Right lobe of liver (tissue), 6 donors: ENCODE measurements at regions not wholly inside any gene's neighbourhood (a gene's known extent, or its start where the extent isn't known, plus 50 kb on each side); places are given as distances from the start of the nearest gene placed in this dataset.

Experiments used
- ATAC-seq, 4 donors: fragments of 200-7000 bp; cut with Tn5 transposase; one replicate each; pipeline ENCODE4 v1.9.1; 2020; ENCODE audit warnings: mild to moderate bottlenecking in 4 of 4, moderate library complexity in 4 of 4
- DNase-seq, 3 donors: peaks; one replicate each; pipeline ENCODE4 v3.0.0-alpha.2; 2020
- H3K27ac ChIP-seq, 3 donors: fragments of 200-600 bp; one replicate each; pipeline ENCODE4 v1.8.0; 2022
- H3K27me3 ChIP-seq, 2 donors: fragments of 200-600 bp; one replicate each; pipeline ENCODE4 v1.8.0; 2022
- H3K36me3 ChIP-seq, 4 donors: fragments of 200-600 bp; sonication (generic) in 1 of 4; one replicate each; pipeline versions ENCODE4 v1.5.1 to v1.8.0; 2017 to 2022; ENCODE audit warnings: control low read depth in 1 of 4
- H3K4me1 ChIP-seq, 4 donors: fragments of 200-600 bp; sonication (generic) in 1 of 4; one replicate each; pipeline versions ENCODE4 v1.5.1 to v1.8.0; 2017 to 2022; ENCODE audit warnings: control low read depth in 1 of 4
- H3K4me3 ChIP-seq, 3 donors: fragments of 200-600 bp; one replicate each; pipeline ENCODE4 v1.8.0; 2022
- H3K9me3 ChIP-seq, 4 donors: fragments of 200-600 bp; sonication (generic) in 1 of 4; one replicate each; pipeline versions ENCODE4 v1.5.1 to v1.8.0; 2017 to 2022; ENCODE audit warnings: control low read depth in 1 of 4
- POLR2A ChIP-seq: fragments of 450-650 bp; IDR thresholded peaks from one replicate; pipeline ENCODE4 v1.6.1; 2017; ENCODE audit warnings: antibody characterized with exemption, mild to moderate bottlenecking
- WGBS: methylation state at CpG from one replicate; pipeline ENCODE4 v1.1.6; 2018; ENCODE audit warnings: low coverage, low lambda C conversion rate; ENCODE audit not compliant: insufficient coverage; ENCODE audit errors: missing lambda C conversion rate; 5-methylcytosine and 5-hydroxymethylcytosine counted together
- intact Hi-C, 2 donors: fragments of 100-400 bp; cut with DNase I; formaldehyde crosslinking; loops; one replicate each; pipeline versions ENCODE4 v1.11.2 to v1.14.1; 2022
- TF ChIP-seq, protein P1 (sequence below), 4 donors: fragments of 200-600 bp in 3 of 4; fragments of 450-650 bp in 1 of 4; IDR thresholded peaks; one replicate each; pipeline versions ENCODE4 v1.5.1 to v1.8.0; 2016 to 2022; ENCODE audit warnings: antibody characterized with exemption in 4 of 4, mild to moderate bottlenecking in 2 of 4
- donor health status: DM: no; HTN: yes; CAD: no.
- donor health status: DM: no; HTN: no; CAD: no.
- donor health status: DM: no; HTN: no; CAD: no.
- donor health status: DM: no; HTN: yes; CAD: no.
- donor health status: DM: no; HTN: yes; CAD: no.

DNA sequence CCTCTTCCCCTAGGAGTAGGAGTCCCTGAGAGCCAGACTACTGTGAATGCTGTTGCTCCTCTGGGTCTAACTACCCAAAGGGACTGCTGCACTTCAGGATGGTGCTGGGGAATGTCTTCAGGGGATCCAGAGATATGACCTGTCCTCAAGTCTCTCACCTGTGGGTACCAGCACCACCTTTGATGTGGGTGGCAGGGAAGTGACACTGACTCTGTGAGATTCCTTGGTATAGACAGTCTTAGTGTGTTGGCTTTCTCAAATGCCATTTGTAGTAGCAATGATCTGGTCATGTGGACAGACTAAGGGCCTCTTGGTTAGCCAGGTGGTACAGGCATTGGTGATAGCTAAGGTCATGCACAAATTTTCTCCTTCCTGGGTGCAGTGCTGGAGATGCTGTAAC is 108.9 kb upstream of the ADAMTS3 start:
- no peak for ATAC-seq
- DNase-seq = no peak
- no peak for TF ChIP-seq POLR2A
- TF ChIP-seq, protein P1, sequence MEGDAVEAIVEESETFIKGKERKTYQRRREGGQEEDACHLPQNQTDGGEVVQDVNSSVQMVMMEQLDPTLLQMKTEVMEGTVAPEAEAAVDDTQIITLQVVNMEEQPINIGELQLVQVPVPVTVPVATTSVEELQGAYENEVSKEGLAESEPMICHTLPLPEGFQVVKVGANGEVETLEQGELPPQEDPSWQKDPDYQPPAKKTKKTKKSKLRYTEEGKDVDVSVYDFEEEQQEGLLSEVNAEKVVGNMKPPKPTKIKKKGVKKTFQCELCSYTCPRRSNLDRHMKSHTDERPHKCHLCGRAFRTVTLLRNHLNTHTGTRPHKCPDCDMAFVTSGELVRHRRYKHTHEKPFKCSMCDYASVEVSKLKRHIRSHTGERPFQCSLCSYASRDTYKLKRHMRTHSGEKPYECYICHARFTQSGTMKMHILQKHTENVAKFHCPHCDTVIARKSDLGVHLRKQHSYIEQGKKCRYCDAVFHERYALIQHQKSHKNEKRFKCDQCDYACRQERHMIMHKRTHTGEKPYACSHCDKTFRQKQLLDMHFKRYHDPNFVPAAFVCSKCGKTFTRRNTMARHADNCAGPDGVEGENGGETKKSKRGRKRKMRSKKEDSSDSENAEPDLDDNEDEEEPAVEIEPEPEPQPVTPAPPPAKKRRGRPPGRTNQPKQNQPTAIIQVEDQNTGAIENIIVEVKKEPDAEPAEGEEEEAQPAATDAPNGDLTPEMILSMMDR (IDR thresholded peaks at IDR 0.05) = no peak
- H3K4me1 ChIP-seq = no peaks in the 10 kb centered on the region
- H3K9me3 ChIP-seq = no peaks in the 10 kb centered on the region
- H3K36me3 ChIP-seq = no peaks in the 10 kb centered on the region
- no peak overlapping the region for H3K27ac ChIP-seq
- no peak overlapping the region for H3K4me3 ChIP-seq
- intact Hi-C loops = no loop called here
- H3K27me3 ChIP-seq = no peaks in the 10 kb centered on the region

DNA sequence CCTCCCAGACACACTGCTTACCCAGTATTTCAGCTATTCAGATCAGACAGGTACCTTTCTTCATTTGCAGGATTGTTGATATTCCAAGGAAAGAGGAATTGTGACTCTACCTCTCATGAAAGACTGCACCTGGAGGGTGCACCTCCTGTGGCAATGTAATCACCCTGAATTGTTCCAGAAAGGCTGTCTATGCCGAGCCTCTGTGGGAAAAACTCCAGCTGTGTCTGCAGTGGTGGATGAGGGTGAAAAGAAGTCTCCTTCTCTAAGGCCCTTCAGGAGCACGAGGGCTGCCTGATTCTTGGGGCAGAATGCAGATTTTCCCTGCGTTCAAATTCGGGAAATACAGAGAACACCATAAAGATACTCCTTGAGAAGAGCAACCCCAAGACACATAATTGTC is 108.2 kb upstream of the ADAMTS3 start:
- no peaks in the 10 kb centered on the region for H3K36me3 ChIP-seq
- DNase-seq = no peak

DNA sequence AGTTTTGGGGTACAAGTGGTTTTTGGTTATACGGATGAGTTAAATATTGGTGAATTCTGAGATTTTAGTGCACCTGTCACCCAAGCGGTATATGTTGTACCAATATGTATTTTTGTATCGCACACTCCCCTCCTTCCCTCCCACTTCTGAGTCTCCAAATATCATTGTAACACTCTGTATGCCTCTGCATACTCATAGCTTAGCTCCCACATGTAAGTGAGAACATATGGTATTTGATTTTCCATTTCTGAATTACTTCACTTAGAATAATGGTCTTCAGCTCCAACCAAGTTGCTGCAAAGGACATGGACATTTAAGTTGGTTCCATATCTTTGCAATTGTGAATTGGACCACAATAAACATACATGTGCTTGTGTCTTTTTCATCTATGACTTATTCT is 103.0 kb upstream of the ADAMTS3 start:
- ATAC-seq = no peak
- H3K4me1 ChIP-seq = no peaks in the 10 kb centered on the region
- no peak overlapping the region for H3K4me3 ChIP-seq
- no peak for DNase-seq
- TF ChIP-seq, protein P1 (IDR thresholded peaks at IDR 0.05) = no peak
- no peak for TF ChIP-seq POLR2A
- 84% methylated on average over 3 of the region's 3 CpGs for WGBS
- H3K36me3 ChIP-seq = no peaks in the 10 kb centered on the region
- no peak overlapping the region for H3K27ac ChIP-seq
- H3K9me3 ChIP-seq = no peaks in the 10 kb centered on the region
- H3K27me3 ChIP-seq = no peaks in the 10 kb centered on the region
- intact Hi-C loops = no loop called here

More for the DNA sequence above, 108.2 kb upstream of the ADAMTS3 start:
- Histone ChIP-seq H3K4me3 (no peak overlapping the region), H3K9me3 (no peaks in the 10 kb centered on the region), H3K27ac (no peak overlapping the region), H3K4me1 (no peaks in the 10 kb centered on the region), H3K27me3 (no peaks in the 10 kb centered on the region)
- ATAC-seq = no peak
- intact Hi-C loops = no loop called here
- 27% methylated on average over 4 of the region's 4 CpGs for WGBS
- no peak for TF ChIP-seq POLR2A
- TF ChIP-seq, protein P1 (IDR thresholded peaks at IDR 0.05) = no peak

DNA sequence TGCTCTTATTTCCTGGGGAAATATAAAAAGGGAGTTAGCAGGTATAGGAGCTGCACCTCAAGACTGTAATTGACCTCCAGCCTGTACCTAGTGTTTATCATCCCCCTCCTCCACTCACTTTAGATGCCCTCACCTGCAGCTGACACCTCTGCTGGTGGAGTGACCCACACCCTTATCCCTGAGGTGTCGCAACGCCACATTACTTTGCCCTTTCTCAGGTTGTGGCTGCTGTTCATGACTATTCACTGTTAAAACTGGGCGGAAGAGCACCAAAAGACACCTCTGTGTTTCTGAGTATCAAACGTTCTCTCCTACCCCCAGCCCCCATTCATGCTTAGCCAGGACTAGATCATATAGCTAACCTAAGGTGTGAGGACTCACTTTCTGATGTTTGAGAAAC is 101.5 kb upstream of the ADAMTS3 start:
- H3K4me3 ChIP-seq = no peak overlapping the region
- no peak for TF ChIP-seq POLR2A
- TF ChIP-seq, protein P1 (IDR thresholded peaks at IDR 0.05) = no peak
- H3K27me3 ChIP-seq = no peaks in the 10 kb centered on the region
- intact Hi-C loops = no loop called here
- no peak overlapping the region for H3K27ac ChIP-seq
- no peaks in the 10 kb centered on the region for H3K9me3 ChIP-seq
- H3K4me1 ChIP-seq = no peaks in the 10 kb centered on the region
- WGBS = 70% methylated on average over 4 of the region's 4 CpGs
- no peak for DNase-seq
- ATAC-seq = no peak
- no peaks in the 10 kb centered on the region for H3K36me3 ChIP-seq

DNA sequence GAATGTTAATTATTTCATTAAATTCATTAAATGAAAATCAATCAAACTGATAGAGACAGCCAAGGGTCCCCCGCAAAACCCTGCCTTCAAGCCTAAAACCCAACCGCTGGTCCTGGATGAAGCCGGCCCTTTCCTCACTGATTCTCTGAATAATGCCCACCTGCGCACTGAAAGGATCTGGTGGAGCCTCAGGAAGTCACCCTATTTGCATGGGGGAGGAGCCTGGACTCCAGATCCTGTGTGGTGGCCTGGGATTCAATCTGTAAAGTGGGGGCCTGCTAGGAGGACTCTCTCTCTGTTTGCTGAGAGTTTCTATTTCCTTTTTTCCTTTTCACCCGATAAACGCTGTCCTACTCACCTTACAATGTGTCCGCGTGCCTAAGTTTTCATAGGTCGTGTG is 97.9 kb upstream of the ADAMTS3 start:
- Histone ChIP-seq H3K9me3 (no peaks in the 10 kb centered on the region), H3K4me3 (no peak overlapping the region), H3K36me3 (no peaks in the 10 kb centered on the region), H3K27me3 (no peaks in the 10 kb centered on the region), H3K4me1 (no peaks in the 10 kb centered on the region), H3K27ac (no peak overlapping the region)
- ATAC-seq (no peak), DNase-seq (no peak)
- intact Hi-C loops = no loop called here
- 66% methylated on average over 8 of the region's 9 CpGs for WGBS
- no peak for TF ChIP-seq POLR2A
- TF ChIP-seq, protein P1 (IDR thresholded peaks at IDR 0.05) = no peak
